HG02610 (cell line): ENCODE measurements at regions not wholly inside any gene's neighbourhood (a gene's known extent, or its start where the extent isn't known, plus 50 kb on each side); places are given as distances from the start of the nearest gene placed in this dataset.
"Not testable (repeated sequence)": the region's sequence is repeated elsewhere in the genome, so short reads cannot be mapped to it uniquely, and the experiment has no call there.

ENCODE experiments used
- ATAC-seq: cut with Tn5 transposase; IDR thresholded peaks from one replicate; pipeline ENCODE4 v1.9.1; 2021; ENCODE audit warnings: mild to moderate bottlenecking, moderate library complexity; ENCODE audit not compliant: unreplicated experiment

- no peak for ATAC-seq
Observed at GRCh38 chr14:52124791-52125684, 56.2 kb upstream of the NID2 start.

DNA sequence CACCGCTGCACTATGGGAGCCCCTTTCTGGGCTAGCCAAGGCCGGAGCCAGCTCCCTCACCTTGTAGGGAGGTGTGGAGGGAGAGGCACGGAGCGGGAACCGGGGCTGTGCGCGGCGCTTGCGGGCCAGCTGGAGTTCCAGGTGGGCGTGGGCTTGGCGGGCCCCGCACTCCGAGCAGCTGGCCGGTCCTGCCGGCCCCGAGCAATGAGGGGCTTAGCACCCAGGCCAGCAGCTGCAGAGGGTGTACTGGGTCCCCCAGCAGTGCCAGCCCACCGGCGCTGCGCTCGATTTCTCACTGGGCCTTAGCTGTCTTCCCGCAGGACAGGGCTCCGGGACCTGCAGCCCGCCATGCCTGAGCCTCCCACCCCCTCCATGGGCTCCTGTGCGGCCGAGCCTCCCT is 53.3 kb upstream of the NID2 start:
- ATAC-seq = not testable (repeated sequence)

DNA sequence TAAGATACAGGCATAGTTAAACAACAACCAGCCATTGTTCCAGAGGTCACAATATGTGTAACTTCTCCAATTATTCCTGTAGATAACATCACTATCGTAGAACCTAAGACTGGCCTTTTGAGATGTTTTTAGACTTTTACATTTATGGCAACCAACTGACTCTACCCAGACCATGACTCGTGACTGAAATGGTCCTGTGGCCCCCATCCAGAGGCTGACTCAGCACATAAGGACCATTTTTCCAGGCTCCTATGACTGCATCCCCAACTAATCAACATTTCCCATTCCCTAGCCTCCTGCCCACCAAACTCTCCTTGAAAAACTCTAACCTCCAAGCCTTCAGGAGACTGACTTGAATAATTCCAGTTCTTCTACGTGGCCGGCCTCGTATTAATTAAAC is 52.6 kb upstream of the NID2 start:
- no peak for ATAC-seq

- no peak for ATAC-seq
Observed at GRCh38 chr14:52119030-52119429, 50.2 kb upstream of the NID2 start.
